DOHH2 (cell line): ENCODE measurements at regions not wholly inside any gene's neighbourhood (a gene's known extent, or its start where the extent isn't known, plus 50 kb on each side); places are given as distances from the start of the nearest gene placed in this dataset.

Experiments used
- H3F3A ChIP-seq: fragments of 200-600 bp; sonication (generic), shearing (Covaris generic); 2 replicates; pipeline ENCODE4 v1.6.0; 2016; ENCODE audit warnings: antibody characterized with exemption, mild to moderate bottlenecking; ENCODE audit not compliant: control insufficient read depth, insufficient read depth
- H3K27ac ChIP-seq: fragments of 200-600 bp; sonication (generic); 2 replicates; pipeline ENCODE4 v1.5.1; 2014; ENCODE audit warnings: low read depth, mild to moderate bottlenecking, low read length, moderate library complexity
- H3K27me3 ChIP-seq: fragments of 200-600 bp; sonication (generic); 2 replicates; pipeline ENCODE4 v1.6.1; 2014; ENCODE audit warnings: mild to moderate bottlenecking, low read length, mixed read lengths; ENCODE audit not compliant: control insufficient read depth
- H3K36me3 ChIP-seq: fragments of 200-600 bp; sonication (generic); 2 replicates; pipeline ENCODE4 v1.6.1; 2014; ENCODE audit warnings: mild to moderate bottlenecking, low read length, moderate library complexity, mixed read lengths; ENCODE audit not compliant: control insufficient read depth
- H3K4me1 ChIP-seq: fragments of 200-600 bp; sonication (generic); 2 replicates; pipeline ENCODE4 v1.6.1; 2014; ENCODE audit warnings: mild to moderate bottlenecking, low read length, mixed read lengths; ENCODE audit not compliant: control insufficient read depth
- H3K4me2 ChIP-seq: fragments of 200-600 bp; sonication (generic); 2 replicates; pipeline ENCODE4 v1.6.0; 2014; ENCODE audit warnings: mild to moderate bottlenecking, low read length, moderate library complexity
- H3K4me3 ChIP-seq: fragments of 200-600 bp; sonication (generic); 2 replicates; pipeline ENCODE4 v1.5.1; 2014; ENCODE audit warnings: mild to moderate bottlenecking, low read length, mixed read lengths
- H3K79me2 ChIP-seq: fragments of 200-600 bp; sonication (generic); 2 replicates; pipeline ENCODE4 v1.6.1; 2014; ENCODE audit warnings: mild to moderate bottlenecking, low read length, mixed read lengths; ENCODE audit not compliant: control insufficient read depth
- H3K9me2 ChIP-seq: fragments of 200-600 bp; sonication (generic); replicated peaks from 2 replicates; pipeline ENCODE4 v1.6.1; 2014; ENCODE audit warnings: mild to moderate bottlenecking, low read length, mixed read lengths; ENCODE audit not compliant: control insufficient read depth
- H3K9me3 ChIP-seq: fragments of 200-600 bp; sonication (generic); 2 replicates; pipeline ENCODE4 v1.6.1; 2014; ENCODE audit warnings: antibody characterized with exemption, low read length, mixed read lengths; ENCODE audit not compliant: control insufficient read depth, insufficient read depth
- H4K20me1 ChIP-seq: fragments of 200-600 bp; sonication (generic); 2 replicates; pipeline ENCODE4 v1.6.0; 2014; ENCODE audit warnings: low read depth, mild to moderate bottlenecking, antibody characterized with exemption, low read length, moderate library complexity; ENCODE audit not compliant: control insufficient read depth, insufficient read depth
- EZH2phosphoT487 ChIP-seq: fragments of 200-600 bp; sonication (generic); IDR thresholded peaks from 2 replicates; pipeline ENCODE4 v1.6.1; 2017; ENCODE audit warnings: borderline replicate concordance, mild to moderate bottlenecking, antibody characterized with exemption, low read length, moderate library complexity, mixed read lengths
- TF ChIP-seq, protein P1 (sequence below): fragments of 200-600 bp; sonication (generic); IDR thresholded peaks from one replicate; pipeline ENCODE4 v1.5.1; 2014; ENCODE audit warnings: antibody characterized with exemption, mild to moderate bottlenecking, low read depth, low read length; ENCODE audit not compliant: poor library complexity, severe bottlenecking

DNA sequence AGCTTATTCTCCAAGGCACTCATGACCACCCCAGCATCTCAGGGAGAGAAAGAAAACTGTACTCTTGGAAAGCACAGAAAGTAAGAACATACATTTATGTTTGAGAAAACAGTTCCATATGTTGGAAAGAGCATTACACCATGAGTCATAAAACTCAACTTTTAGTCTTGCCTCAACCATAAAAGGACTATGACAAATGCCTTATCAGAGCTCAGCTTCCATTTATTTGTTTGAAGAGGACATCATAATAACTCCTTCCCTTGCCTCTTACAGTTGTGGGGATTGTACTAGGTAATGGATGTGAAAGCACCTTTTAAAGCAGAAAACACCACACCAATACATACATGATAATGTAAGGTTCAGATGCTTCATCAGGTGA lies 370.8 kb downstream of the LNPK start:
- no peak for TF ChIP-seq EZH2phosphoT487
- TF ChIP-seq, protein P1, sequence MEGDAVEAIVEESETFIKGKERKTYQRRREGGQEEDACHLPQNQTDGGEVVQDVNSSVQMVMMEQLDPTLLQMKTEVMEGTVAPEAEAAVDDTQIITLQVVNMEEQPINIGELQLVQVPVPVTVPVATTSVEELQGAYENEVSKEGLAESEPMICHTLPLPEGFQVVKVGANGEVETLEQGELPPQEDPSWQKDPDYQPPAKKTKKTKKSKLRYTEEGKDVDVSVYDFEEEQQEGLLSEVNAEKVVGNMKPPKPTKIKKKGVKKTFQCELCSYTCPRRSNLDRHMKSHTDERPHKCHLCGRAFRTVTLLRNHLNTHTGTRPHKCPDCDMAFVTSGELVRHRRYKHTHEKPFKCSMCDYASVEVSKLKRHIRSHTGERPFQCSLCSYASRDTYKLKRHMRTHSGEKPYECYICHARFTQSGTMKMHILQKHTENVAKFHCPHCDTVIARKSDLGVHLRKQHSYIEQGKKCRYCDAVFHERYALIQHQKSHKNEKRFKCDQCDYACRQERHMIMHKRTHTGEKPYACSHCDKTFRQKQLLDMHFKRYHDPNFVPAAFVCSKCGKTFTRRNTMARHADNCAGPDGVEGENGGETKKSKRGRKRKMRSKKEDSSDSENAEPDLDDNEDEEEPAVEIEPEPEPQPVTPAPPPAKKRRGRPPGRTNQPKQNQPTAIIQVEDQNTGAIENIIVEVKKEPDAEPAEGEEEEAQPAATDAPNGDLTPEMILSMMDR: no peak
- Histone ChIP-seq H3K9me3 (no peaks in the 10 kb centered on the region), H3F3A (no peaks in the 10 kb centered on the region)

DNA sequence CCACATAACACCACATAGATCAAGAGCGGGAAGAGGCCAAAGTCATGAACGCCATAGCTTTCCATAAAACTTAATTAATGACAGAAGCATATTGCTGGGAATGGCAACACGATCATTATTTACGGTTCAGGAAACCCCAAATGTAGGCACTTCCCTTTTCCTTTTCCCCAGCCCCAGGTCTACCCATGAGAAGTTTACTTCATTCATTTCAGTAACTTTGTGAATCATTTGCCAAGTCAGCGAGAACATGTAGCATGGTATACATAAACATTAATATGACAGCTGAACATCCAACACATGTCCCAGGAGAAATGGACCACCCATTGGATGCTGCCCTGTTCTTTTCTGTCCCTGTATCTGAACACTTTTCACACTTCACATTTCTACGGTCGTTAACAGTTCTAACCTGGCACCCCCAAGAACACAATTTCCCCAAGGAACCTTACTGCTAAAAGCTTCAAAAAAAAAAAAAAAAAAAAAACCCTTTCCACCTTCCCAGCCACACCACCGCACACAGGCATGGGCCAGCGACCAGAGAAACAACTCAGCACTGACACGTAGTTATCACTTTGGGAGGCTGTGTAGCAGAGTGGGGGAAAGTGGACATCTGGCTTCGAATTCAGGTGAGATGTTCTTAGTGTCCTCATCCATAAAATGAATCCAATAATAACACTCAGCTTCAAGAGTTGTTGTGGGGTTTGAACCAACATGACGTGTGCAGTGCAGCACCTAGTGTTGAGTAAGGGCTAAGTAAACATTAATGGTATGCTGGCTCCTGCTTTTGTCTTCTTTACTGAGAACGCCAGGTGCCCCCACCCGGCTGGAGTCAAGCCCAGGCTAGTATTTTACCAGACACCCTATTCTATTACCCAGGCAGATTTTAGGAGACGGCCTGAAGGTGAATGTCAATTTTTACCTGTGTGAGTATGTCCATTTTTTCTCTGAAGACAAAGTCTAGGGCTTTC lies 371.5 kb downstream of the LNPK start:
- no peaks in the 10 kb centered on the region for H3K9me3 ChIP-seq
- no peaks in the 10 kb centered on the region for H3K4me1 ChIP-seq
- no peaks in the 10 kb centered on the region for H3K9me2 ChIP-seq
- TF ChIP-seq, protein P1: no peak
- TF ChIP-seq EZH2phosphoT487: no peak
- no peaks in the 10 kb centered on the region for H3F3A ChIP-seq
- no peak overlapping the region for H3K4me3 ChIP-seq
- H3K27me3 ChIP-seq: 0 out of 2 replicates have a peak, but pooled peaks cover 3% of the 10 kb centered on the region
- no peaks in the 10 kb centered on the region for H3K36me3 ChIP-seq
- H4K20me1 ChIP-seq: no peaks in the 10 kb centered on the region
- H3K4me2 ChIP-seq: no peak overlapping the region
- H3K79me2 ChIP-seq: no peaks in the 10 kb centered on the region
- no peak overlapping the region for H3K27ac ChIP-seq

More for the DNA sequence above, 370.8 kb downstream of the LNPK start:
- Histone ChIP-seq H3K27ac (no peak overlapping the region), H3K4me2 (no peak overlapping the region), H3K4me1 (no peaks in the 10 kb centered on the region), H3K79me2 (no peaks in the 10 kb centered on the region), H3K27me3 (0 out of 2 replicates have a peak, but pooled peaks cover 3% of the 10 kb centered on the region), H3K4me3 (no peak overlapping the region), H4K20me1 (no peaks in the 10 kb centered on the region), H3K9me2 (no peaks in the 10 kb centered on the region), H3K36me3 (no peaks in the 10 kb centered on the region)

DNA sequence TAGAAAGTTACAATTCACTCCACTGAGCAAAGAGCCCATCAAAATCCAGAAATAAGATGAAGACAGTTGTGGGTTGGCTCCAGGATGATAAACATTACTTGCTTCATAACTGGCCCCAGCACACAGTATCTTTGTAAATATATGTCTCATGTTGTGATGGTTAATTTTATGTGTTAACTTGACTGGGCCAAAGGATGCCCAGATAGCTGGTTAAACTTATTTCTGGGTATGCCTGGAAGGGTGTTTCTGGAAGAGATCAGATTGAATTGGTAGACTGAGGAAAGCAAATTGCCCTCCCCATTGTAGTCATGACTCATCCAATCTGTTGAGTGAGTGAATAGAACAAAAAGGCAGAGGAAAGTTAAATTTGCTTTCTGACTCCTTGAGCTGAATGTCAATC lies 373.8 kb downstream of the LNPK start:
- H3K9me2 ChIP-seq: no peaks in the 10 kb centered on the region
- no peaks in the 10 kb centered on the region for H3K4me1 ChIP-seq
- no peak for TF ChIP-seq EZH2phosphoT487
- TF ChIP-seq, protein P1: no peak
- H3K4me2 ChIP-seq: no peak overlapping the region
- no peaks in the 10 kb centered on the region for H3K79me2 ChIP-seq
- H3K27ac ChIP-seq: no peak overlapping the region
- H3F3A ChIP-seq: no peaks in the 10 kb centered on the region
- no peak overlapping the region for H3K4me3 ChIP-seq
- H4K20me1 ChIP-seq: no peaks in the 10 kb centered on the region
- no peaks in the 10 kb centered on the region for H3K9me3 ChIP-seq
- H3K36me3 ChIP-seq: no peaks in the 10 kb centered on the region
- no peaks in the 10 kb centered on the region for H3K27me3 ChIP-seq
